DOHH2 (cell line): ENCODE measurements at regions not wholly inside any gene's neighbourhood (a gene's known extent, or its start where the extent isn't known, plus 50 kb on each side); places are given as distances from the start of the nearest gene placed in this dataset.

Source experiments
- H3F3A ChIP-seq: fragments of 200-600 bp; sonication (generic), shearing (Covaris generic); 2 replicates; pipeline ENCODE4 v1.6.0; 2016; ENCODE audit warnings: antibody characterized with exemption, mild to moderate bottlenecking; ENCODE audit not compliant: control insufficient read depth, insufficient read depth
- H3K27ac ChIP-seq: fragments of 200-600 bp; sonication (generic); 2 replicates; pipeline ENCODE4 v1.5.1; 2014; ENCODE audit warnings: low read depth, mild to moderate bottlenecking, low read length, moderate library complexity
- H3K27me3 ChIP-seq: fragments of 200-600 bp; sonication (generic); 2 replicates; pipeline ENCODE4 v1.6.1; 2014; ENCODE audit warnings: mild to moderate bottlenecking, low read length, mixed read lengths; ENCODE audit not compliant: control insufficient read depth
- H3K36me3 ChIP-seq: fragments of 200-600 bp; sonication (generic); 2 replicates; pipeline ENCODE4 v1.6.1; 2014; ENCODE audit warnings: mild to moderate bottlenecking, low read length, moderate library complexity, mixed read lengths; ENCODE audit not compliant: control insufficient read depth
- H3K4me1 ChIP-seq: fragments of 200-600 bp; sonication (generic); 2 replicates; pipeline ENCODE4 v1.6.1; 2014; ENCODE audit warnings: mild to moderate bottlenecking, low read length, mixed read lengths; ENCODE audit not compliant: control insufficient read depth
- H3K4me2 ChIP-seq: fragments of 200-600 bp; sonication (generic); 2 replicates; pipeline ENCODE4 v1.6.0; 2014; ENCODE audit warnings: mild to moderate bottlenecking, low read length, moderate library complexity
- H3K4me3 ChIP-seq: fragments of 200-600 bp; sonication (generic); 2 replicates; pipeline ENCODE4 v1.5.1; 2014; ENCODE audit warnings: mild to moderate bottlenecking, low read length, mixed read lengths
- H3K79me2 ChIP-seq: fragments of 200-600 bp; sonication (generic); 2 replicates; pipeline ENCODE4 v1.6.1; 2014; ENCODE audit warnings: mild to moderate bottlenecking, low read length, mixed read lengths; ENCODE audit not compliant: control insufficient read depth
- H3K9me2 ChIP-seq: fragments of 200-600 bp; sonication (generic); replicated peaks from 2 replicates; pipeline ENCODE4 v1.6.1; 2014; ENCODE audit warnings: mild to moderate bottlenecking, low read length, mixed read lengths; ENCODE audit not compliant: control insufficient read depth
- H3K9me3 ChIP-seq: fragments of 200-600 bp; sonication (generic); 2 replicates; pipeline ENCODE4 v1.6.1; 2014; ENCODE audit warnings: antibody characterized with exemption, low read length, mixed read lengths; ENCODE audit not compliant: control insufficient read depth, insufficient read depth
- H4K20me1 ChIP-seq: fragments of 200-600 bp; sonication (generic); 2 replicates; pipeline ENCODE4 v1.6.0; 2014; ENCODE audit warnings: low read depth, mild to moderate bottlenecking, antibody characterized with exemption, low read length, moderate library complexity; ENCODE audit not compliant: control insufficient read depth, insufficient read depth
- EZH2phosphoT487 ChIP-seq: fragments of 200-600 bp; sonication (generic); IDR thresholded peaks from 2 replicates; pipeline ENCODE4 v1.6.1; 2017; ENCODE audit warnings: borderline replicate concordance, mild to moderate bottlenecking, antibody characterized with exemption, low read length, moderate library complexity, mixed read lengths
- TF ChIP-seq, protein P1 (sequence below): fragments of 200-600 bp; sonication (generic); IDR thresholded peaks from one replicate; pipeline ENCODE4 v1.5.1; 2014; ENCODE audit warnings: antibody characterized with exemption, mild to moderate bottlenecking, low read depth, low read length; ENCODE audit not compliant: poor library complexity, severe bottlenecking

DNA sequence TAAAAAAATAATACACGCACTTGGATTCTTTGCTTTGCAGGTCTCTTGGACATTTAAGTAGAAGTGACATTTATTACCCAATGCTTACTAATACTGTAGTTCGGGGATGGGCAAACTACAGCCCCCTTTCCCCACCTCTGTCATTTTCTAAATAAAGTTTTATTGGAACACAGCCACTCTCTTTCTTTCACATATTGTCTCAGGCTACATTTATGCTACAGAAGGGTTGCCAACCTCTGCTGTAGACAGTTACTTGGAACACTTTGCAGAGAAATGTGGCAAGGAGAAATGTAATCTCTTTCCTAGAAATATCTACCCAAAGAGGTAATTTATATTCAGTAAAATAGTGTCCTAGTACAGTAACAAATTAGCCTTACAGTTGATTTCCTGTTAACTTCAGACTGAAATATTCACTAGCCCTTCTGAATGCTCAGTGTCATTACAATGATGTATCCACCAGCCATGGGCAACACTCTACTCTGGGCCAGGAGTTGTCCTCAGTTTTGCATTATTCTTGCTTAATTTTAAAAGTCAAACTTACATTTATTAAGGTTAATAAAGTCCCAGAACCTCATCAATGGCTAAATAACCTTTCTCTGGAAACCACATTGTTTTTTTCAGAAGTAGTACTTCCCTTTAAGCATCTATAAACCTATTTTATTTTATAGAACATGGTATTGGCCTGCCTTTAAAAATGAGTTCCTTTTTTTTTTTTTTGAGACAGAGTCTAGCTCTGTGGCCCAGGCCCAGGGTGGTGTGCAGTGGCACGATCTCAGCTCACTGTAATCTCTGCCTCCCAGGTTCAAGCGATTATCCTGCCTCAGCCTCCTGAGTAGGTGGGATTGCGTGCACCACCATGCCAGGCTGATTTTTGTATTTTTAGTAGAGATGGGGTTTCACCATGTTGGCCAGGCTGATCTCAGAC is 269.6 kb upstream of the AMIGO2 start:
- H3K4me1 ChIP-seq: peaks cover 11% of the 10 kb centered on the region
- H3K36me3 ChIP-seq: no peaks in the 10 kb centered on the region
- H3K4me2 ChIP-seq: no peak overlapping the region
- H3K4me3 ChIP-seq: no peak overlapping the region
- H3K9me3 ChIP-seq: no peaks in the 10 kb centered on the region
- H4K20me1 ChIP-seq: no peaks in the 10 kb centered on the region
- H3F3A ChIP-seq: no peaks in the 10 kb centered on the region
- H3K79me2 ChIP-seq: no peaks in the 10 kb centered on the region
- TF ChIP-seq, protein P1, sequence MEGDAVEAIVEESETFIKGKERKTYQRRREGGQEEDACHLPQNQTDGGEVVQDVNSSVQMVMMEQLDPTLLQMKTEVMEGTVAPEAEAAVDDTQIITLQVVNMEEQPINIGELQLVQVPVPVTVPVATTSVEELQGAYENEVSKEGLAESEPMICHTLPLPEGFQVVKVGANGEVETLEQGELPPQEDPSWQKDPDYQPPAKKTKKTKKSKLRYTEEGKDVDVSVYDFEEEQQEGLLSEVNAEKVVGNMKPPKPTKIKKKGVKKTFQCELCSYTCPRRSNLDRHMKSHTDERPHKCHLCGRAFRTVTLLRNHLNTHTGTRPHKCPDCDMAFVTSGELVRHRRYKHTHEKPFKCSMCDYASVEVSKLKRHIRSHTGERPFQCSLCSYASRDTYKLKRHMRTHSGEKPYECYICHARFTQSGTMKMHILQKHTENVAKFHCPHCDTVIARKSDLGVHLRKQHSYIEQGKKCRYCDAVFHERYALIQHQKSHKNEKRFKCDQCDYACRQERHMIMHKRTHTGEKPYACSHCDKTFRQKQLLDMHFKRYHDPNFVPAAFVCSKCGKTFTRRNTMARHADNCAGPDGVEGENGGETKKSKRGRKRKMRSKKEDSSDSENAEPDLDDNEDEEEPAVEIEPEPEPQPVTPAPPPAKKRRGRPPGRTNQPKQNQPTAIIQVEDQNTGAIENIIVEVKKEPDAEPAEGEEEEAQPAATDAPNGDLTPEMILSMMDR: no peak
- no peak for TF ChIP-seq EZH2phosphoT487
- H3K27me3 ChIP-seq: no peaks in the 10 kb centered on the region
- H3K27ac ChIP-seq: no peak overlapping the region
- no peaks in the 10 kb centered on the region for H3K9me2 ChIP-seq

DNA sequence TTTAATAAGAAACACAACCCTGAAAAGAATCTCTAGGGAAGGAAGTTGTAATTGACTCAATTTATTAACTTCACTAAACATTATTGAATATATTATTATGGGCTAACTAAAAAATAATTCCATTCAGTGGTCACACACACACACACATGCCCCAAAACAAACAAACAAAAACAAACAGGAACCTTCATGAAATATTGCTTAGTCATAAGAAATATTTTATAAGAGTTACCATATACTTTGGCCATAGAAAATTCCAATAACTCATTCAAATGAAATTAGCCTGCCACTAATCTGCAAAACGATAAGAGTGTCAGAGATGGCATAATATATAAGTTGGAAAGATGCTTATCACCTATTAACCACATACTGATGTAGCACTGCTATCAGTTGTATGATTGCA is 268.4 kb upstream of the AMIGO2 start:
- no peaks in the 10 kb centered on the region for H3K9me2 ChIP-seq

DNA sequence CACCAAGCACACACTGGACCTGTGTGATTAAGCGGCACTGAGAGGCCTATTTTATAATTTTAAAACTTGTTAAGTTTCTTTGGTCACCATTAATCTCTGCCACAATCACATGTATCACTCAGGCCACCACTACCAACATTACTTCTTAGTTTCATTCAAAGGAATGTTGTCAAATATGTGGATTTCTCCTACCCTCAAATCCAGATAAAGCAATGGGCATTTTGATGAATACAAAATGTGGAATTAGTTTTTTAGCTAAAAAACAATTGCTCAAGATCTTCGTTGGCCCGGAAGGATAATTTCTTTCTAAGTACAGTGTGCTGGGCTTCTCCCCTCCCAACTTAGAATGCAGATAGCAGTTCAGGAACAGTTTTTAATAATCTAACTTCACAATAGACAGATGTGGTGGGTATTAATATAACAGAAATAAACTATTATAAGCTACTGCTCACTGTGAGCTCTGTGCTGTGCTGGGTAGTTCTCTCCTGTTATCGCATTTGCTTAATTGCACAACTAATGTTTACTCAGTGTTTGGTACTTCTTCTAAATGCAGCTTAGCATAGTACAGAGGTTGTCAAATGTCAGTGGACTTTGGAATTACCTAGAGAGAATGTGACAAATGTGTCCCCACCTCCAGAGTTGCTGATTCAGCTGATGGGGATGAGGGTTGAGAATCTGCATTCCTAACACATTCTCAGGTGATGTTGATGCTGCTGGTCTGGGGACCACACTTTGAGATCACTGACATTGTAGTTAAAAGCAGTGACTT is 266.7 kb upstream of the AMIGO2 start:
- no peak for TF ChIP-seq EZH2phosphoT487
- TF ChIP-seq, protein P1: no peak
- H3K4me2 ChIP-seq: no peak overlapping the region

More for the DNA sequence above, 268.4 kb upstream of the AMIGO2 start:
- no peak overlapping the region for H3K4me2 ChIP-seq
- no peaks in the 10 kb centered on the region for H3K27me3 ChIP-seq
- no peaks in the 10 kb centered on the region for H3F3A ChIP-seq
- TF ChIP-seq EZH2phosphoT487: no peak
- TF ChIP-seq, protein P1: no peak
- H3K4me3 ChIP-seq: no peak overlapping the region
- no peak overlapping the region for H3K27ac ChIP-seq
- H4K20me1 ChIP-seq: no peaks in the 10 kb centered on the region
- peaks cover 11% of the 10 kb centered on the region for H3K4me1 ChIP-seq
- H3K36me3 ChIP-seq: no peaks in the 10 kb centered on the region
- H3K79me2 ChIP-seq: no peaks in the 10 kb centered on the region
- no peaks in the 10 kb centered on the region for H3K9me3 ChIP-seq

More for the DNA sequence above, 266.7 kb upstream of the AMIGO2 start:
- no peaks in the 10 kb centered on the region for H3K9me2 ChIP-seq
- H3K4me1 ChIP-seq: peaks cover 11% of the 10 kb centered on the region
- H3K36me3 ChIP-seq: no peaks in the 10 kb centered on the region
- H3K79me2 ChIP-seq: no peaks in the 10 kb centered on the region
- no peaks in the 10 kb centered on the region for H4K20me1 ChIP-seq
- no peaks in the 10 kb centered on the region for H3K9me3 ChIP-seq
- H3K27ac ChIP-seq: no peak overlapping the region
- no peaks in the 10 kb centered on the region for H3K27me3 ChIP-seq
- H3F3A ChIP-seq: no peaks in the 10 kb centered on the region
- H3K4me3 ChIP-seq: no peak overlapping the region
